NCI-H1417 (cell line): ENCODE measurements at regions not wholly inside any gene's neighbourhood (a gene's known extent, or its start where the extent isn't known, plus 50 kb on each side); places are given as distances from the start of the nearest gene placed in this dataset.

Experiments used
- DNase-seq, 3 experiments: peaks; one replicate each; lab custom pipeline; 2025; lab: John Stamatoyannopoulos, UW

- no peak for DNase-seq
Measured at GRCh38 chr2:6412533-6413091, 453.1 kb downstream of the CMPK2 start.

GRCh38 chr2:6417050-6417449 lies 448.7 kb downstream of the CMPK2 start:
- peak in 1 of 3 experiments; percentile 8 for DNase-seq

- DNase-seq: no peak
Measured at GRCh38 chr2:6418291-6418690, 447.4 kb downstream of the CMPK2 start.

- peak in 1 of 3 experiments; percentile 36 for DNase-seq
Measured at GRCh38 chr2:6421138-6421730, 444.5 kb downstream of the CMPK2 start.

GRCh38 chr2:6421888-6422287 lies 443.8 kb downstream of the CMPK2 start:
- no peak for DNase-seq

- DNase-seq: no peak
Measured at GRCh38 chr2:6423157-6423556, 442.6 kb downstream of the CMPK2 start.

- DNase-seq: no peak
Measured at GRCh38 chr2:6423944-6424343, 441.8 kb downstream of the CMPK2 start.

- peak in 1 of 3 experiments; percentile 22 for DNase-seq
Measured at GRCh38 chr2:6425032-6425431, 440.7 kb downstream of the CMPK2 start.

- DNase-seq: no peak
Measured at GRCh38 chr2:6429210-6429986, 436.3 kb downstream of the CMPK2 start.

GRCh38 chr2:6434438-6434837 lies 431.3 kb downstream of the CMPK2 start:
- DNase-seq: no peak

GRCh38 chr2:6441800-6442199 lies 423.9 kb downstream of the CMPK2 start:
- no peak for DNase-seq

- DNase-seq: no peak
Measured at GRCh38 chr2:6442252-6442985, 423.3 kb downstream of the CMPK2 start.

- no peak for DNase-seq
Measured at GRCh38 chr2:6443061-6443823, 422.5 kb downstream of the CMPK2 start.

GRCh38 chr2:6444514-6444913 lies 421.2 kb downstream of the CMPK2 start:
- DNase-seq: no peak

GRCh38 chr2:6445156-6445555 lies 420.6 kb downstream of the CMPK2 start:
- no peak for DNase-seq

GRCh38 chr2:6446938-6447608 lies 418.6 kb downstream of the CMPK2 start:
- DNase-seq: peak in 2 of 3 experiments; percentile 10 to 26

- DNase-seq: no peak
Measured at GRCh38 chr2:6448893-6449292, 416.8 kb downstream of the CMPK2 start.

- DNase-seq: no peak
Measured at GRCh38 chr2:6449343-6449742, 416.4 kb downstream of the CMPK2 start.

- no peak for DNase-seq
Measured at GRCh38 chr2:6452702-6453481, 412.8 kb downstream of the CMPK2 start.

GRCh38 chr2:6454286-6454990 lies 411.3 kb downstream of the CMPK2 start:
- no peak for DNase-seq
